Cardiac fibroblast (primary cell): ENCODE measurements at regions not wholly inside any gene's neighbourhood (a gene's known extent, or its start where the extent isn't known, plus 50 kb on each side); places are given as distances from the start of the nearest gene placed in this dataset.
A peak's percentile ranks its signal among the peaks of the same experiment; 100 is the strongest.

Experiments
- DNase-seq, 2 donors: peaks; one replicate each; pipeline versions ENCODE4 v3.0.0 to v3.0.0-alpha.2; 2010; ENCODE audit warnings: low read depth in 2 of 2
- H3K4me3 ChIP-seq, 2 donors: replicated peaks in 1 of 2; 1 replicate in 1 of 2; 2 replicates in 1 of 2; pipeline ENCODE4 v1.5.1; 2011; ENCODE audit warnings: low read depth in 2 of 2, low read length in 2 of 2, mild to moderate bottlenecking in 2 of 2, moderate library complexity in 1 of 2
- TF ChIP-seq, protein P1 (sequence below): IDR thresholded peaks from one replicate; pipeline ENCODE4 v1.5.1; 2011; ENCODE audit warnings: low read depth, mild to moderate bottlenecking, low read length, inconsistent platforms

- H3K4me3 ChIP-seq: no peak overlapping the region
- TF ChIP-seq, protein P1, sequence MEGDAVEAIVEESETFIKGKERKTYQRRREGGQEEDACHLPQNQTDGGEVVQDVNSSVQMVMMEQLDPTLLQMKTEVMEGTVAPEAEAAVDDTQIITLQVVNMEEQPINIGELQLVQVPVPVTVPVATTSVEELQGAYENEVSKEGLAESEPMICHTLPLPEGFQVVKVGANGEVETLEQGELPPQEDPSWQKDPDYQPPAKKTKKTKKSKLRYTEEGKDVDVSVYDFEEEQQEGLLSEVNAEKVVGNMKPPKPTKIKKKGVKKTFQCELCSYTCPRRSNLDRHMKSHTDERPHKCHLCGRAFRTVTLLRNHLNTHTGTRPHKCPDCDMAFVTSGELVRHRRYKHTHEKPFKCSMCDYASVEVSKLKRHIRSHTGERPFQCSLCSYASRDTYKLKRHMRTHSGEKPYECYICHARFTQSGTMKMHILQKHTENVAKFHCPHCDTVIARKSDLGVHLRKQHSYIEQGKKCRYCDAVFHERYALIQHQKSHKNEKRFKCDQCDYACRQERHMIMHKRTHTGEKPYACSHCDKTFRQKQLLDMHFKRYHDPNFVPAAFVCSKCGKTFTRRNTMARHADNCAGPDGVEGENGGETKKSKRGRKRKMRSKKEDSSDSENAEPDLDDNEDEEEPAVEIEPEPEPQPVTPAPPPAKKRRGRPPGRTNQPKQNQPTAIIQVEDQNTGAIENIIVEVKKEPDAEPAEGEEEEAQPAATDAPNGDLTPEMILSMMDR: no peak
- no peak for DNase-seq
Observed at GRCh38 chr2:13545320-13545719, 828.6 kb downstream of the TRIB2 start.

DNA sequence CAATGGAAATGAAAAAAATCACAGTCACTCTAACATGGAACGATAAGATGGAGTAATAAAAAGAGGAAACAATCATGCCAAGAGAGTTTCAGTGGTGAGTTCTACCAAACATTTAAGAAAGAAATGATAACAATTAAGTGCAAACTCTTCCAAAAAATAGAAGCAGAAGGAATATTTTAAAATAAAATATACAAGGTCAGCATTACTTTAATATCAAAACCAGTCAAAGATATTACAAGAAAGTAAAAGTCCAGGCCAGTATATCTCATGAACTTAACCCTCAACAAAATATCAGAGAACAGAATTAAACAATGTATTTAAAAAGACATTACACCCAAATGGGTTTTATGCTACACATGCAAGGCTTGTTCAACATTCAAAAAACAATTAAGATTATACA, 829.4 kb downstream of the TRIB2 start:
- TF ChIP-seq, protein P1: no peak
- DNase-seq: no peak

DNA sequence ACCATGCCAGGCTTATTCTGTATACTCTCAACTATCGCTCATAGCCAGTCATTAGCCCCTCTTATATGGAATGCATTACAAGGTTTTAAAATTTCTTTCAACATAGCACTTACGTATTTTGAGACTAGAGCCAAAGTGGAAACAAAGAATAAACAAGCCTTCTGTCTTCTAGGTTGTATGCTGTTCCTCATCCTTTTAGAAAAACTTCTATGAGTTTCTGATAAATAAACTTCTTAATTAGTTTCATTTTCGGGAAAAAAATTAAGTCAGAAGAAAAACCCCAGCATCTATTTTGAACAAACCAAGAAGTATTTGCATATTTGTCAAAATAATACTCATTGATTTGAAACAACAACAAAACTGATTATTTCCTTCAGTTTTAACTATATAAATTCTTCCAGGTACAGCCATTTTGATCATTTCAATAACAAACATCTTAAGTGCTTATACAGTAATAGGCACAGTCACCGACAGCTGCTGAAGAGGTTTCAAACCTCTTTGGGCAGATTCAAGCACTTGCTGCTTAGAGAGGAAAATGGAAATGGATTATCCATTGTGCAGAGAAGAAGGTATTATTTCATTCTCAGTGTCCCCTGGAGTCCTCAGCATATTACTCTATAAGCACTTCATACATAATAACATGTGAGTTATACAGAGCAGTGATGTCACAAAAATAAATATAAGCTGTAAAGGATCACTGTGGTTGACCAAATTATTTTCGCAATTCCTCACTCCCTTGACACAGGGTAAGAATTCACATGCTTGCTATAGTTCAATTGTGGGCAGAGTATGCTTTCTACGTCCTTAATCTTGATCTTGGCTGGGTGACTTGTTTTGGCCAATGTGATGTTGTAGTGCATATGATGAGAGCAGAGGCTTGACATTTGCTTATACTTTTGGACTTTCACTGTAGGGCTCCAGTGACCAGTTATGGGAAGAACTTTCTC, 833.8 kb downstream of the TRIB2 start:
- DNase-seq: no peak
- TF ChIP-seq, protein P1: no peak
- H3K4me3 ChIP-seq: no peak overlapping the region

More for the DNA sequence above, 829.4 kb downstream of the TRIB2 start:
- H3K4me3 ChIP-seq: no peak overlapping the region

DNA sequence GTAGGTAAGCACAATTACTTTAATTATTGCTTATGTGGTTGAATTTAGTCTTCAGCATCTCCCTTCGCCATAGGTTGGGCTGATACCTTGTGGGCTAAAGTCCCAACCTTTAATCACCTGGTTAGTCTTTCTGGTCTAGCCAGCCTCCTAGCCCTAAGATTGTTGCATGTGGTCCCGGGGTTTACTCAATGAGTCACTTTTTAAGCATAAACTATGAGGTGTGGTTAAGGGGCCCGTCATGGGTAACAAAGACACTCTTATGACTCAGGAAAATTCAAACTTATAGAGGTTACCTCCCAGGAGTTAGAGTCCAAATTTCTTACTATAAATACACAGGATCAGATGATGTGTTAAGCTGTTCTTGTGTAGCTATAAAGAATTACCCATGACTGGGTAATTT, 841.6 kb downstream of the TRIB2 start:
- H3K4me3 ChIP-seq: no peak overlapping the region
- TF ChIP-seq, protein P1: no peak
- DNase-seq: peak in 1 of 2 donors; percentile 49

GRCh38 chr2:13560322-13560721, 843.6 kb downstream of the TRIB2 start:
- no peak for DNase-seq
- TF ChIP-seq, protein P1: no peak
- no peak overlapping the region for H3K4me3 ChIP-seq

GRCh38 chr2:13572466-13572865, 855.7 kb downstream of the TRIB2 start:
- TF ChIP-seq, protein P1: no peak
- DNase-seq: no peak
- H3K4me3 ChIP-seq: no peak overlapping the region
